DMS153 treated with DMSO at 0.1 percent for 48 hours (cell line): ENCODE measurements at regions not wholly inside any gene's neighbourhood (a gene's known extent, or its start where the extent isn't known, plus 50 kb on each side); places are given as distances from the start of the nearest gene placed in this dataset.
"Not testable (repeated sequence)": the region's sequence is repeated elsewhere in the genome, so short reads cannot be mapped to it uniquely, and the experiment has no call there.

Source experiments
- DNase-seq: peaks from one replicate; lab custom pipeline; 2025; ENCODE audit not compliant: unreplicated experiment; lab: John Stamatoyannopoulos, UW

DNA sequence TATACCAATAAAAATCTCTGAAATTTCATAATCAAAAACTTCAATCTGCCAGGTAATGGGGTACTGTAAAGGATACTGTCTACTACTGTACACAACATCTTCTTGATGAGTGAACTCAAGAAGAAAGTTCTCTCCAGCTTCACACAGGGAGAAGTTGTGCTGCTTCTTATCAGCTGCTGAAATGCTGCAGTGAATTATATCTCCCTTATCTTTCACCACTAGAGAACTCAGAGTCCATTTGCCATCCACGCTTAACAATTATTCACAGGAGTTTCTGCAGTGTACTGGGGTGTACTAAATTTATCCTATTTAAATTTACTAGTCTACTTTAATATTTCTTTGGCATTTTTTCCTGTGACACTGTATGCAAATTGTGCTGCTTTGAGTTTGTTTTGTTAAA lies 384.8 kb downstream of the TFAP2B start:
- no peak for DNase-seq

DNA sequence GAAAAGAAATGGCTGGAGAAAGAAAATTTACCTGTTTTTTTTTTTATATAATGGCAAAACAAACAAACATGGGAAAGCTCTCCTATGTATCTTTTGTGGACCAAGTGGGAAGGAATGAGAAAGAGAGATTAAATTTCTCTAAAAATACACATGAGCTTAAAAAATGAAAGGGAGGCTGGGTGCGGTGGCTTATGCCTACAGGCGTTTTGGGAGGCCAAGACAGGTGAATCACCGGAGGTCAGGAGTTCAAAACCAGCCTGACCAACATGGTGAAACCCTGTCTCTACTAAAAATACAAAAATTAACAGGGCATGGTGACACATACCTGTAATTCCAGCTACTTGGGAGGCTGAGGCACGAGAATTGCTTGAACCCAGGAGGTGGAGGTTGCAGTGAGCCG lies 388.0 kb downstream of the TFAP2B start:
- not testable (repeated sequence) for DNase-seq

DNA sequence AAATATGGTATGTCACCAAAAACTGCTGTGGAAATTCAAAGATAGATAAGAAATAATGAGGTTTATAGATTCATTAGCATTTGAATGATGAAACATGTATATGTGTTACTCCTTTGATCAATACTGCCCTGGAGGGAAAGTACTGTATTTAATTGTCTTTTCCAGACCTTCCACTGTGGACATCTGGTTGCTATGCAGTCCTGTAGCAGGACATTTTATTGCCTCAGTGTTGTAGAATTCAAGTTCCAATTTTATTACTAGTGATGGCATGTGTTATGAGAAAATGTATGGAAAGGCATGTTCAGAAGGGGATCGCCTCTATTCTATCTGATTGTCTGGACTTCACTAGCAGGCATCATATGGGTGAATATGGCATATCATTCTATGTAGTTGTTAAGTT lies 391.0 kb downstream of the TFAP2B start:
- no peak for DNase-seq

DNA sequence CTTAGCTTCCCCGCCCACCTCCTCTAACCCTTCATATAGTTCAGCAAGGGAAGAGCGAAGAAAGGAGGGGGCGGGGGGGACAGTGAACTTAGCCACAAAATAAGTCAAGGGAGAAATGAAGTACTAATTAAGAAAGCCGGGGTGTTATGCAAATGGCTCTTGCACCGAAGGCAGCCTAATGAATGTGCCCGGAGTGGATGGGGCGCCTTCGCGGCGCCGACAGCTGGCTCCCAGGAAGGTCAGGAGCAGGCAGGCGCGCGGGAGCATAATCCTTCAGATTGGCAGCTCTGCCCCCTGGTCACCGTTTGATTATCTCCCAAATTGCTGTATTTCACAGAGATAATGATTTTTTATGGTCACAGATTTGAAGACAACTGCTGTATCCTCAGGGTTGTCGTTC lies 395.1 kb downstream of the TFAP2B start:
- DNase-seq, result no peak

DNA sequence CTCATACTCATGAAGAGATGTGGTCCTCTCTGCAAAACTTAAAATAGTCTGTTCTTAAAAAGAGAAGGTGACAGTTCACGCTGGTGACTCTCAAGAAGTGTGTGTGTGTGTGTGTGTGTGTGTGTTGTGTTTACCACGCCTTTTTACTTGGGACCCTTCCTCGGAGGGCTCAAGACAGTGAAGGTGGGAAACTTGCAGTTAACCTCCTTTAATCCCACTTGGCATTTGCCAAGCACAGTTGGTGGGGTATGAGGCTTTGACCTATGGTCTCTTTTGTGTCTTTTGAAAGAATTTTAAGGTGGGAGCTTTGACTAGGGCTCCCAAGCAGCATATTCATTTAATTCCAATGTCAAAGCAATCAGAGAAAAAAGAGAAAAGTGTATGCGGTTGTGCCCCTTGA lies 395.8 kb downstream of the TFAP2B start:
- no peak for DNase-seq

DNA sequence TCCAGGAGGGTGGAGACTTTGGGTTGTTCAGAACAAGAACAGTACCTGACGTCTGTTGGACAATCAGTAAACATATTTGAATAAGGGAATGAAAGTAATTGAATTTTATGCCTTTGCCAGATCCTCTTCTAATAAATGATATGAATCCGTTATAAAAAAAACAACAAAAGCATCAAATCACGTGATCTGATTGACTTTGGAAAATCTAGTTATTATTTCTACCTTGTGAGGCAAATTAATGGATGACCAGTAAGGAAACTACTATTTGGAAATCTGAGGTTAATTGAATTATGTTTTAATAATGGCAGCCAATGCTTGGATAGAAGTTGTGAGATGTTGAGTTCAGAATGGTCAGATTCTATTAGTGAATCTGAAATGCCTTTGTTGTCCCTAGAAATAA lies 399.5 kb downstream of the TFAP2B start:
- no peak for DNase-seq

- not testable (repeated sequence) for DNase-seq
Observed at GRCh38 chr6:51224580-51225240, 406.0 kb downstream of the TFAP2B start.

DNA sequence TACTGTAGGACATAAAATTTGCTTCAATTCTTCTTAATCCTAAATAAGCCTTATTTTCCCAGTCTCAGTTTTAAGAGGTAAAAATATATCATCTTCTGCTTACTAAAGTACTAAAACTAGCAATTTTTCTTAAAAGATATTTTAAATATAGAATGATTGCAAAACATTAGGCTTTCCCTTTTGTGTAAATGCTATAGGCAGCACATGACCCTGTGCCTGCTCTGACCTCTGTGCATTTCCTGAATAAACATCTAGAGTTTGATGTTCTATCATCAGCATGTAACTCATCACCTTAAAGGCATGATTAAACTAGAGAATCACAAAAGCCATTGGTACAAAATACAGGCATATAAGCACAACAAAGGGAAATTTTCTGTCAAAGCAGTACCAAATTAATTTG lies 422.7 kb downstream of the TFAP2B start:
- no peak for DNase-seq

GRCh38 chr6:51249798-51250197 lies 431.1 kb downstream of the TFAP2B start:
- no peak for DNase-seq

GRCh38 chr6:51250317-51250716 lies 431.6 kb downstream of the TFAP2B start:
- DNase-seq, result no peak

DNA sequence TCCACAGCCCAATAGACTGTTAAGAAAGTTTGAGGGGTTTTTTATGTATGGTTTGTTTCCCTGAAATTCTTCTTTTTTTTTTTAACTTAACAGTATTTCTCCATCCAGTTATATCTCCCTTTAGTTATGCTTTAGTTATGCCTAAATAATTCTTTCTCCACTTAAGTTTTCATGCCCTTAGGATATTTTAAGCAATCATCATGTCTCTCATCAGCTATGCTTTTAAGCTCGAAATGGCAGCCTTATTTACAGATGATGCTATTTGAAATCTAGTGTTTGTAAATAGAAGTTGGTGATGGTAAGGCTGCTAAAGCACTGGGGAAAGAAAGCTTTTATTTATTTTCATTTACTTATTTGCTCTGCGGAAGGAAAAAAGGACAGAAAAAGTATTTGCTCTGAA lies 439.3 kb downstream of the TFAP2B start:
- DNase-seq, result no peak

GRCh38 chr6:51260003-51260402 lies 441.3 kb downstream of the TFAP2B start:
- no peak for DNase-seq

- no peak for DNase-seq
Observed at GRCh38 chr6:51261691-51262090, 443.0 kb downstream of the TFAP2B start.

GRCh38 chr6:51265426-51265825 lies 446.8 kb downstream of the TFAP2B start:
- no peak for DNase-seq

GRCh38 chr6:51266604-51267003 lies 447.9 kb downstream of the TFAP2B start:
- DNase-seq, result no peak

- no peak for DNase-seq
Observed at GRCh38 chr6:51268666-51269065, 450.0 kb downstream of the TFAP2B start.

DNA sequence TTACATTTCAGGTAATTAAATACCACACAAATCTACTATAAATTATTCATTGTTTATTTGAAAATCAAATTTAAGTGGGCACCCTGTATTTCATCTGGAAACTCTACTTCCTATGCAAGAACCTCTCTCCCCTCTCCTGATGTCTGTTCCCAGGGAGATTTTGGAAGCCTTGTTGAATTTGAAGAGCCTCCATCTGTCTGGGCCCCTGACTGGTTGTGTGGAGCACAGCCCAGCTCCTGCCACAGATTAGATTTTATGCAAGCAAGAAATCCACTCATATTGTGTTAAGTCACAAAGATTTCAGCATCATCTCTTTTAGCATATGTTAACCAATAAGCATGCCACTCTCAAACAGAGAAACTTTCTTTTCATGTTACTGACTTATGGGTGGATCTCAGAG lies 451.2 kb downstream of the TFAP2B start:
- DNase-seq, result no peak

DNA sequence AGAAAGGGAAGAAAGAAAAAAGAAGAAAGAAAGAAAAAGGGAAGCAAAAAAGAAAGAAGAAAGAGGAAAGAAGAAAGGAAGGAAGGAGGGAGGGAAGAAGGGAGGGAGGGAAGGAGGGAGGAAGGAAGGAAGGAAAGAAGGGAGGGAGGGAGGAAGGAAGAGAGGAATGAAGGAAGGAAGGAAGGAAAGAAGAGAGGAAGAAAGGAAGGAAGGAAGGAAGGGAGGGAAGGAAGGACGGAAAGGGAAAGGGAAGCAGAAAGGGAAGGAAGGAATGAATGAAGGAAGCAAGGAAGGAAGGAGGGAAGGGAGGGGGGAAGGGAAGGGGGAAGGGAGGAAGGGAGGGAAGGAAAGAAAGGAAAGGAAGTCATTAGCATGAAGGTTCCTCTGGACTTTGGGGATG lies 452.9 kb downstream of the TFAP2B start:
- DNase-seq, result no peak

DNA sequence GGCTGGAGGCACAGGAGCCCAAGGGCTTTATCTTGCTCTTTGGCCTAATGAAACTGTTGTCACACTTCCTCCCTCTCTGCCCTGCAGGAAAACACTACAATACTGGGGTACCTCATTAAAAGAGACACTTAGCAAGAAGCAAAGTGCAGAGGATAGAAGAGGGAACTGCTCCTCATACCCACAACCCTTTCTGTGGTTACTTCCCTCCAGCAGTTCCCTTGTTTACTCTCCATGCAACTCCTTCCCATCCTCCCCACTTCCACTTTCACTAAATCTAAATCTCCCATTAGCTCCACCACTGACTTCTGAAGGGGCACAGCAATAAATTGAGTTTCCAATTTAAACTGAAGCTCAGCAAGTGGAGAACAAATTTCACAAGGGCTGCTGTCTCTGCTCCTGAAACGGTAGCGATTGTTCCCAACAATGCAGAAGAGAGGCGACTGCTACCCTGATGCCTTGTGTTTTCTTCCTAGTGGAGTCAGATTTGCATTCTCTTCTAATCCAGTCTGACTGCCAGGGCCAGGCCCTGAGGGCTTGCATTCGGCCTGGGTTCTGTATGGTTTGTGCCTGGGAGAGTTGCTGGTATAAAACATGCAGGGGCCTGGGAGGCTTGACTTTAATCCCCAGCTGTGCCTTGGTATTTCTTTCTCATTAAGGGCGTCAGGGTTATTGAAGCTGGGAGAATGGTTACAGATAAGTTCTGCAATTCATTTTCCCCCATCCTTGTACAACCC lies 454.7 kb downstream of the TFAP2B start:
- DNase-seq, result no peak

DNA sequence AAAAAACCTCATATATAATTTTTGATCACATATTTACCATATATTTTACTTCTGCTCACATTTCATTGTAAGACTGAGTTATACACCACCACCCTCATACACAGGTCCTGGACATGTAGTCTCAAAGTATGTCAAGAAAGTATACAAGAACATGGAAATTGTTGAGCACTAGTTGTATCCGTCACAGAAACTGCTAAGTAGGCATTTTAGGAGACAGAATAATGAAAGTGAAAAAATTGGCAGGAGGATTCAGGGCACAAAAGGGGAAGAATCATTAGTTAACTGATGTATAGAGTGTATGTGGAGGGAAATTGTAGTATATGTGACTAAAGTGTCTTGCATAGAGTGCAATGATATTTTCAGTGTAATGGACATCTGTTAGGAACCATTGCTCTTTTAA lies 458.8 kb downstream of the TFAP2B start:
- DNase-seq, result no peak

DNA sequence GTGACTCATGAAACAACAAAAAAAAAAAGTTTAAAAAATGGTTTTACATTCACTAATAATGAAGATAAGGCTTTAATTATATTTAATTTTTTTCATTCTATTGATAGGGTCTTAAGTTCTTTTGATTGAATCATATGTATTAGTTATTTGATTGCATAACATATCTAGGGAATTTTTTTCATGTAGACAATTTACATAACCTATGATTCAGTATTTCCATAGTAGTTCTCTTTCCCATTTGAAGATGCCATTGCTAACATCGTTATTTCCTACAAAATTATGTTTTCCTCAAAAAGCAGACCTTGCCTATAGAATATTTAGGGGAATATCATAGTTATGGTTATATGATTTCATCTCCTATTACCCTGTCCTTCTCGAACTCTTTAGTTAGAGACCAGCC lies 463.4 kb downstream of the TFAP2B start:
- no peak for DNase-seq

- no peak for DNase-seq
Observed at GRCh38 chr6:51283723-51284355, 465.2 kb downstream of the TFAP2B start.
